ENCODE measurements at regions not wholly inside any gene's neighbourhood (a gene's known extent, or its start where the extent isn't known, plus 50 kb on each side); places are given as distances from the start of the nearest gene placed in this dataset.

DNA sequence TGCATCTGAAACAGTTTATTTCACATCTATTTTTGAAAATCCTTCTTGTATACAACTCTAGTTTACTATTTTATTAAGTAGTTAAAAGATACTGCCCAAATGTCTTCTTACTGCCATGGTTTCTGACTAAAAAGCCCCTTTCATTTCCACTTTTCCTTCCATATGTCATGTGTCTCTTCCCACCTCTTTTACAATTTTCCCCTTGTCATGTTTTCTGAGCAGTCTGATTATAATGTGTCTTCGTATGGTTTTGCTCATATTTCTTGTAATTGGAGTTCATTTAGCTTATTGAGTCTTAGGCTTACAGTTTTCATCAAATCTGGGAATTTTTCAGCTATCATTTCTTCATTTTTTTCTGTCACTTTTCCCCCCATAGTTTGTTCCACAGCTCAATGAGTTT, 813.9 kb upstream of the GYPC start:
- TF ChIP-seq, protein P1, sequence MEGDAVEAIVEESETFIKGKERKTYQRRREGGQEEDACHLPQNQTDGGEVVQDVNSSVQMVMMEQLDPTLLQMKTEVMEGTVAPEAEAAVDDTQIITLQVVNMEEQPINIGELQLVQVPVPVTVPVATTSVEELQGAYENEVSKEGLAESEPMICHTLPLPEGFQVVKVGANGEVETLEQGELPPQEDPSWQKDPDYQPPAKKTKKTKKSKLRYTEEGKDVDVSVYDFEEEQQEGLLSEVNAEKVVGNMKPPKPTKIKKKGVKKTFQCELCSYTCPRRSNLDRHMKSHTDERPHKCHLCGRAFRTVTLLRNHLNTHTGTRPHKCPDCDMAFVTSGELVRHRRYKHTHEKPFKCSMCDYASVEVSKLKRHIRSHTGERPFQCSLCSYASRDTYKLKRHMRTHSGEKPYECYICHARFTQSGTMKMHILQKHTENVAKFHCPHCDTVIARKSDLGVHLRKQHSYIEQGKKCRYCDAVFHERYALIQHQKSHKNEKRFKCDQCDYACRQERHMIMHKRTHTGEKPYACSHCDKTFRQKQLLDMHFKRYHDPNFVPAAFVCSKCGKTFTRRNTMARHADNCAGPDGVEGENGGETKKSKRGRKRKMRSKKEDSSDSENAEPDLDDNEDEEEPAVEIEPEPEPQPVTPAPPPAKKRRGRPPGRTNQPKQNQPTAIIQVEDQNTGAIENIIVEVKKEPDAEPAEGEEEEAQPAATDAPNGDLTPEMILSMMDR (IDR thresholded peaks at IDR 0.05): no peak
- TF ChIP-seq POLR2A (IDR thresholded peaks at IDR 0.05): no peak
